Panc1 (cell line): ENCODE measurements at regions not wholly inside any gene's neighbourhood (a gene's known extent, or its start where the extent isn't known, plus 50 kb on each side); places are given as distances from the start of the nearest gene placed in this dataset.

Experiments
- CTCF ChIP-seq: fragments of 450-650 bp; IDR thresholded peaks from 2 replicates; pipeline ENCODE4 v1.5.1; 2017; ENCODE audit warnings: mild to moderate bottlenecking
- POLR2AphosphoS5 ChIP-seq: IDR thresholded peaks from 2 replicates; pipeline ENCODE4 v1.6.1; 2012; ENCODE audit warnings: mild to moderate bottlenecking, low read depth, low read length, moderate library complexity
- REST ChIP-seq, 2 experiments: IDR thresholded peaks; 2 replicates each; pipeline ENCODE4 v1.6.1; 2011 to 2012; ENCODE audit warnings: low read depth in 2 of 2, control low read depth in 1 of 2, low read length in 1 of 2, mild to moderate bottlenecking in 1 of 2, moderate library complexity in 1 of 2; ENCODE audit not compliant: insufficient read depth in 1 of 2
- SIN3A ChIP-seq: IDR thresholded peaks from 2 replicates; pipeline ENCODE4 v1.6.1; 2012; ENCODE audit warnings: low read depth, mild to moderate bottlenecking, low read length, moderate library complexity, borderline replicate concordance; ENCODE audit not compliant: insufficient read depth
- TCF7L2 ChIP-seq: IDR thresholded peaks from 2 replicates; pipeline ENCODE4 v1.6.1; 2011; ENCODE audit warnings: mild to moderate bottlenecking, low read depth, low read length, inconsistent platforms

- TF ChIP-seq CTCF (no peak), POLR2AphosphoS5 (no peak), REST (IDR thresholded peaks at IDR 0.05; ENCODE audit: insufficient read depth in 1 of 2, low read depth in 2 of 2, low read length in 1 of 2) (no peak), SIN3A (no peak), TCF7L2 (no peak)
Measured at GRCh38 chr1:69376408-69376807, 191.3 kb upstream of the LRRC7 start.
